ENCODE measurements at regions not wholly inside any gene's neighbourhood (a gene's known extent, or its start where the extent isn't known, plus 50 kb on each side); places are given as distances from the start of the nearest gene placed in this dataset.

DNA sequence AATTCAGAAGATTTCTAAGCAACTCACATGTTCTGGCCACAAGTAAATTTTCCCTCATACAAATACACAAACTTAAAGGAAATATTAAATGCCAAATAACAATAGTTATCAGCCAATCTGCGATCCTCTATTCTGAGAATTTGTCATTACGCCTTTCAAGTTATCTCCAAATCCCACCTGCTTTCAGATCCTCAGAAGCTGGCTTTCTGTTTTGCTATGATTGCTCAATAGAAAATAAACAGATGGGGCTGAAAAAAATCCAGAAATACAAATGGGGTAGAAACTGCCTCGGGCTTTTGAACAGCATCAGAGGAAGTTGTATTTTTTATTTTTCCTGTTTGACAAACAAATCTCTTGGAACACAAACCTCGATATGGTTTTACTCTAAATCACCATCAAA is 74.0 kb upstream of the CNTN4 start:
- no peak for FAIRE-seq
- no peak for DNase-seq
- intact Hi-C loops (cut with DNase I): no loop called here

DNA sequence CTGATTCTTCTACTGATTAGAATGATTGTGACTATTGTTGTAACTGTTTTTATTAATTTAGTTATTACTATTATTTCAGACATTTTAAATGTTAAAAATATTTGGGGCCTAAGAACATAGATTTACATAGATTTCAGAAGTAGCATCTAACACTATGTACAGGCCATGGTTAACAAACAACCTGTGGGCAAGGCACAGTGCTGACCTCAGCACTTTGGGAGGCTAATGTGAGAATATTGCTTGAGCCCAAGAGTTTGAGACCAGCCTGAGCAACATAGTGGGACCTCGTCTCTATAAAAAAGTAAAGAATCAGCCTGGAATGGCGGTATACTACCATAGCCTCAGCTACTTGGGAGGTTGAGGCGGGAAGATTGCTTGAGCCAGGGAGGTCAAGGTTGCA is 69.1 kb upstream of the CNTN4 start:
- no peaks in the 10 kb centered on the region for H3K4me1 ChIP-seq (ENCODE audit: control insufficient read depth in 2 of 3, insufficient read depth in 2 of 3, low read depth in 1 of 3, low read length in 3 of 3)
- intact Hi-C loops (cut with DNase I): no loop called here
- H3K4me3 ChIP-seq (ENCODE audit: low read length in 3 of 3): no peak overlapping the region
- TF ChIP-seq, protein P1, sequence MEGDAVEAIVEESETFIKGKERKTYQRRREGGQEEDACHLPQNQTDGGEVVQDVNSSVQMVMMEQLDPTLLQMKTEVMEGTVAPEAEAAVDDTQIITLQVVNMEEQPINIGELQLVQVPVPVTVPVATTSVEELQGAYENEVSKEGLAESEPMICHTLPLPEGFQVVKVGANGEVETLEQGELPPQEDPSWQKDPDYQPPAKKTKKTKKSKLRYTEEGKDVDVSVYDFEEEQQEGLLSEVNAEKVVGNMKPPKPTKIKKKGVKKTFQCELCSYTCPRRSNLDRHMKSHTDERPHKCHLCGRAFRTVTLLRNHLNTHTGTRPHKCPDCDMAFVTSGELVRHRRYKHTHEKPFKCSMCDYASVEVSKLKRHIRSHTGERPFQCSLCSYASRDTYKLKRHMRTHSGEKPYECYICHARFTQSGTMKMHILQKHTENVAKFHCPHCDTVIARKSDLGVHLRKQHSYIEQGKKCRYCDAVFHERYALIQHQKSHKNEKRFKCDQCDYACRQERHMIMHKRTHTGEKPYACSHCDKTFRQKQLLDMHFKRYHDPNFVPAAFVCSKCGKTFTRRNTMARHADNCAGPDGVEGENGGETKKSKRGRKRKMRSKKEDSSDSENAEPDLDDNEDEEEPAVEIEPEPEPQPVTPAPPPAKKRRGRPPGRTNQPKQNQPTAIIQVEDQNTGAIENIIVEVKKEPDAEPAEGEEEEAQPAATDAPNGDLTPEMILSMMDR (IDR thresholded peaks at IDR 0.05; ENCODE audit: borderline replicate concordance, extremely low read depth, insufficient read depth): no peak
- no peak overlapping the region for H3K9ac ChIP-seq (ENCODE audit: low read length in 3 of 3)
- no peak for DNase-seq
- H3K36me3 ChIP-seq (ENCODE audit: control insufficient read depth in 2 of 3, insufficient read depth in 3 of 3, low read length in 3 of 3): no peaks in the 10 kb centered on the region
- FAIRE-seq: no peak
- no peaks in the 10 kb centered on the region for H3K27me3 ChIP-seq (ENCODE audit: control insufficient read depth, insufficient read depth, low read length)
- H3K27ac ChIP-seq (ENCODE audit: low read depth in 2 of 2, low read length in 2 of 2): no peak overlapping the region
- no peaks in the 10 kb centered on the region for H3K9me3 ChIP-seq (ENCODE audit: control insufficient read depth in 2 of 3, insufficient read depth in 1 of 3, low read length in 3 of 3)

More for the DNA sequence above, 74.0 kb upstream of the CNTN4 start:
- H3K9ac ChIP-seq (ENCODE audit: low read length in 3 of 3): no peak overlapping the region
- no peaks in the 10 kb centered on the region for H3K9me3 ChIP-seq (ENCODE audit: control insufficient read depth in 2 of 3, insufficient read depth in 1 of 3, low read length in 3 of 3)
- TF ChIP-seq, protein P1 (IDR thresholded peaks at IDR 0.05; ENCODE audit: borderline replicate concordance, extremely low read depth, insufficient read depth): no peak
- H3K4me1 ChIP-seq (ENCODE audit: control insufficient read depth in 2 of 3, insufficient read depth in 2 of 3, low read depth in 1 of 3, low read length in 3 of 3): no peaks in the 10 kb centered on the region
- H3K36me3 ChIP-seq (ENCODE audit: control insufficient read depth in 2 of 3, insufficient read depth in 3 of 3, low read length in 3 of 3): no peaks in the 10 kb centered on the region
- H3K4me3 ChIP-seq (ENCODE audit: low read length in 3 of 3): no peak overlapping the region
- H3K27me3 ChIP-seq (ENCODE audit: control insufficient read depth, insufficient read depth, low read length): no peaks in the 10 kb centered on the region
- no peak overlapping the region for H3K27ac ChIP-seq (ENCODE audit: low read depth in 2 of 2, low read length in 2 of 2)

DNA sequence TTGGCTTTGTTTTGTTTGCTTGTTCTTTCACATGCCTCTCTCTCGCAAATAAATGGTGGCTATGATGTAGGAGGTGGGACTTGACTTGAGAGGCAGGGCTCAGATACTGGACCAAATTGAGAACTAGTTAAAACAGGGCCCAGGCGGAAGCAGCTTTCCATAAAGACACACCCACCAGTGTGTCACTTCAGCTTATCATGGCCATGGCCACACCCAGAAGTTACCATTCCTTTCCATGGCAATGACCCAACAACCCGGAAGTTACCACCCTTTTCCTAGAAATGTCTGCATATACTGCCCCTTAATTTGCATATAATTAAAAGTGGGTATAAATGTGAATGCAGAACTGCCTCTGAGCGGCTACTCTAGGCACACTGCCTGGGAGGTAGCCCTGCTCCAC is 62.6 kb upstream of the CNTN4 start:
- Histone ChIP-seq H3K9me3 (ENCODE audit: control insufficient read depth in 2 of 3, insufficient read depth in 1 of 3, low read length in 3 of 3) (no peaks in the 10 kb centered on the region), H3K27ac (ENCODE audit: low read depth in 2 of 2, low read length in 2 of 2) (no peak overlapping the region), H3K4me1 (ENCODE audit: control insufficient read depth in 2 of 3, insufficient read depth in 2 of 3, low read depth in 1 of 3, low read length in 3 of 3) (no peaks in the 10 kb centered on the region), H3K4me3 (ENCODE audit: low read length in 3 of 3) (no peak overlapping the region), H3K9ac (ENCODE audit: low read length in 3 of 3) (no peak overlapping the region), H3K36me3 (ENCODE audit: control insufficient read depth in 2 of 3, insufficient read depth in 3 of 3, low read length in 3 of 3) (no peaks in the 10 kb centered on the region), H3K27me3 (ENCODE audit: control insufficient read depth, insufficient read depth, low read length) (no peaks in the 10 kb centered on the region)
- DNase-seq (no peak), FAIRE-seq (no peak)
- intact Hi-C loops (cut with DNase I): no loop called here
- TF ChIP-seq, protein P1 (IDR thresholded peaks at IDR 0.05; ENCODE audit: borderline replicate concordance, extremely low read depth, insufficient read depth): no peak

DNA sequence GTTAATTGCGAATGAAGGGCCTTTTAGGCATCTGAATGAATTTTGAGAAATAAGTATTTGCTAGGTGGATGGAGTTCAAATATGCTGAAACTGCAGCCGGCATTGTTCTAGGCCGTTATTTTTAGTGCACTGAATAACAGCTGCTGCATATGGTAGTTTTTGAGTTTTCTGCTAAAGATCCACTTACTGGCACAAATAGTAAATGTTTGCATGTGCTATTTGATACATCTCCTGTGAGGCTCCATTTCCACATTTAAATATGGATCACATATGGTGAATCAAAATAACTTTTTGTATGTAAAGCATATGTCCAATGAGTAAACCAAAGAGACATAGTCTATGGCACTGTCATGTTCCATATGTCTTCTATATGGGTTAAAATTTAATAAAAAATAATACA is 56.7 kb upstream of the CNTN4 start:
- no peaks in the 10 kb centered on the region for H3K4me1 ChIP-seq (ENCODE audit: control insufficient read depth in 2 of 3, insufficient read depth in 2 of 3, low read depth in 1 of 3, low read length in 3 of 3)
- H3K27me3 ChIP-seq (ENCODE audit: control insufficient read depth, insufficient read depth, low read length): no peaks in the 10 kb centered on the region
- H3K4me3 ChIP-seq (ENCODE audit: low read length in 3 of 3): no peak overlapping the region
- no peak overlapping the region for H3K27ac ChIP-seq (ENCODE audit: low read depth in 2 of 2, low read length in 2 of 2)
- DNase-seq (no peak), FAIRE-seq (no peak)
- no peaks in the 10 kb centered on the region for H3K36me3 ChIP-seq (ENCODE audit: control insufficient read depth in 2 of 3, insufficient read depth in 3 of 3, low read length in 3 of 3)
- intact Hi-C loops (cut with DNase I): no loop called here
- no peak overlapping the region for H3K9ac ChIP-seq (ENCODE audit: low read length in 3 of 3)
- H3K9me3 ChIP-seq (ENCODE audit: control insufficient read depth in 2 of 3, insufficient read depth in 1 of 3, low read length in 3 of 3): no peaks in the 10 kb centered on the region
- TF ChIP-seq, protein P1 (IDR thresholded peaks at IDR 0.05; ENCODE audit: borderline replicate concordance, extremely low read depth, insufficient read depth): no peak

All from kidney (tissue), 13 donors.